GM19238 (cell line): ENCODE measurements at regions not wholly inside any gene's neighbourhood (a gene's known extent, or its start where the extent isn't known, plus 50 kb on each side); places are given as distances from the start of the nearest gene placed in this dataset.
"Not testable (repeated sequence)": the region's sequence is repeated elsewhere in the genome, so short reads cannot be mapped to it uniquely, and the experiment has no call there.

Source experiments
- DNase-seq: peaks from one replicate; pipeline ENCODE4 v3.0.0; 2011; ENCODE audit warnings: low spot score; ENCODE audit not compliant: insufficient read length

DNA sequence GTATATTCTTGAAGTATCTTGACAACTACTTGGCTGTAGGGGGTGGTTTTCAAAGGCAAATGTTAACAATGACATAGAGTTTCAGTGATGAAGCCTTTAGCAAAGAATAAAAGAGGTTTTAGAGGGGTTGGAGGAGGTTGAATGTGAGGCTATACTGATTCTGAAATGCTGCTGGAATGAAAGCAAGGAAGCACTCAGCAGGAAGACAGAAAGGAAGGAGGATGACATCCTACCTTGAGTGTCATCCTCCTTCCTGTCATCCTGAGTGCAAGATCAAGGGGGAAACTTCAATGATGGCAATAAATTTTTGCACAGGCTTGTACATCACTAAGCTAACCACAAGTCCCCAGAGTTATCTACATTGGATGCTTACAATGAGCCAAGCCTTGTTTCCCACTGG is 120.5 kb downstream of the APIP start:
- no peak for DNase-seq

DNA sequence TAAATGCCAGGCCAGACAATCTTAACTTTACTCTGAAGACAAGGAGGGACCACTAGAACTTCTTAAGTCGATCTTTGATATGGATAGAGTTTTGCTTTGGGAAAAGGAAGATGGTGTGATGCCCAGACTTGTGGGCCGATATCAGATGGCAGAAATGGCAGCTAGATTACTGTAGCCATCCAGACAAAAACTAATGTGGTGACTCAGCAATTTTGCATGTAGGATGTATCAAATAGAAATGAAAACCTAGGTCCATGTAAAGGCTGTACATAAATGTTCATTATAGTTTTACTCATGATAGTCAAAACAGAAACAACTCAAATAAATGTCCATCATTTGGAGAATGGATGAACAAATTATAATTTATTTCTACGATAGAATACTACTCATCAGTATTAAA is 121.5 kb downstream of the APIP start:
- DNase-seq: no peak

DNA sequence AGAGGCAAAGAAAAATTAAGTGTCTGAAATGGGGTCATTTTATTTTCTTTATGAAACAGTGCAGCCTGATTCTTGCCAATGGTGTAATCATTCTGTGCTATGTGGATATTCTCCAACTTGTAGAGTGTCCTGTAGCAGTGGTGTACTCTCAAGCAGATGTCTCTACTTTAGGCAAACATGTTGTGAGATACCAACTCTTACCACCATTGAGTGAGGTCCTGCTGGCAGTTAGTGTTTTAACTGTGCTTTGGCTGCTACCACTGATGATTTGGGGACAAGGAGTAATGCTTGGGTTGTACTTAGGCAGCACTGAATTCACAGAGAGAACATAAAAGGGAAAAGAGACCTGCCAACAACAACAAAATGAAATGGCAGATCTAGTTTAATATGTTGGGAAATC is 122.5 kb downstream of the APIP start:
- DNase-seq: no peak

DNA sequence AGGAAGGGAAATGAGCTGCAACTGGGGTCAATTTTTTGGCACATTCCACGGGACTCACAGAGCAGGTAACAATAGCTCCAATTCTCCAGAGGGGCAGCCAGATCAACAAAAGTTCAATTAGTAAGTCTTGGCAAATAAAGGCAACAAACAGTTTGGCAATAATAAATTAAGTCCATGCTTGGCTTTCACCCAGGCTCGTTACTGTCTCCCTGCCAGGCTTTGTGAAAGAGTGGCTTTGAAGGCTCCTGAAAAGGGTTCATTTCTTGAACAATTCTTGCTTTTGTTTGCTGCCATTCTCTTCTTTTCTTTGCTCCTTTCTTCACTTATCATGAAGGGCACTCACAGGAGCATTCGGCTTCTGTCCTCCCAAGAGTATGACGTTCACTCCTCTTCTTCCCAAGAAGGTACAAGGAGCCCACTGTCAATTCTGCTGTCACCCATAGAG is 123.3 kb downstream of the APIP start:
- DNase-seq: no peak

DNA sequence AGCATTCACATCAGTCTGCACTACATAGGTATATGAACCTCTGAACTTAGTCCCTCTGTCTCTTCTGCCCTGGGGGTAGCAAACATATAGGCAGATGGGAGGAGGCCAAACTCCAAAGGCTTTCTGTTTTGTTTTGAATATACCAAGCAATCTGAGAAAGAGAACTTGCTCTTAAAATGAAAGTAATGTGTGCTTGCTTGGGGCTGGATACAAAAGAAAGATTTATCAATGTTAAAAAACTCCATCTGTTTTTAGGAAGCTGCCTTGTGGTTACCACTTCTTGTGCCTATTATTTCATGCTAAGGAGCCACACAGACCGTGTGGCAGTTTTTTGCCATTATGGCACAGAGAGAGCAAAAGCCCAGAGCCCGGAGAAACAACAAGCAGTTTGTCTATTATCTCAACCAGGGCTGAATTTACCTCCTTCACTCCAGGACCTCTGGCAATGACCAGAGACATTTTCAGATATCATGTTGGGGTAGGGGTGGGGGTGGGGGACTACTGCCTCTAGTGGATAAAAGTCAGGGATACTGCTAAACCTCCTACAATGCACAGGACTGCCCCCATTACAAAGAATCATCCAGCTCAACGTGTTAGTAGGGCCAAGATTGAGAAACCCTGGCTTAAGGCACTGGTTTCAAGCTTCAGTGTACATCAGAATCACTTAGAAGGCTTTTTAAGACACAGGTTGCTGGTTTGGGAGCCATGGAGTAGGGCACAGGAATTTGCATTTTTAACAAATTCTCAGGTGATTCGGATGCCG is 124.2 kb downstream of the APIP start:
- DNase-seq: peak; percentile 13

DNA sequence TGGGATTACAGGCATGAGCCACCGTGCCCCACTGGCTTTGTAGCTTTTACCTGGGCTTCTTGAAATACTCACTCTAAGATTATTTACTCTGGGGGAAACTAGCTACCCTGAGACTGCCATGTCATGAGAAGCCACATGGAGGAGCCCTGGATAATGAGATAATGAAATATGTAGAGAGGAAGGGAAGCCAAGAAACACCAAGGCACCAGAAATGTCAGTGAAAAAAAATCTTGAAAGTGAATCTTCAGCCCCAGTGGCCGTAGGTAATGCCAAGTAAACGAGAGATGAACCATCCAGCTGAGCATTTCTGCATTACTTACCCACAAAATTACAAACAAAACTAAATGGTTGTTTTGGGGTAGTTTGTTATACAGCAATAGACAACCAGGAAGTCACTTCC is 125.6 kb downstream of the APIP start:
- no peak for DNase-seq

DNA sequence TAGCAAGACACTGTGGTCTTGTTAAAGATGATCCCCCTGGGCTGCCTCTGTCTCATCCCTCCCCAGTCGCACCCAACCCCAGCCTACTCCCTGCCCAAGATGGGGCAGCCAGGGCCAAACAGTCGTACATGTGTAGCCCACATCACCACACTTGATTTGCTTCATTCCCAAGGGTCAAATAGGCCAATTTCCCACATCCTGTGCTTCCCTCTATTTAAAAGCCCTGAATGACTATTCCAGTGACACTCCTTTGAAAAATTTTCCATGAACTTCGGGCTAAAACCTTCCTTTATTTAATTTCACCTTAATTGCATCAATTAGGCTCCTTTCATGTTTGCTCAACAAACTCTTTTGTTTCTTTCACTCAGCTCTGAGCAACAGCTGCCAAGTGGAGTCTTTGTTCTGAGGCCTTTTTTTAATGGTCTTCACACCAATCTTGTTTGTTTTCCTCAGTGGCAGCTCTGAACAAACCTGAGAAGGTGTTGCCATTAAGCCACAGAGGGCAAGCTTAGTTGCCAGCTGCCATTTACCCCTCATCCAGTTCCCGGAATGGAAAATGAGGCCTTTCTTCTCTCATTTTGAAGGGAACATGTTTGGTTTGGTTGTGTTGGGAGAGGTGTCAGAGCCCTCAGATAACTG is 126.9 kb downstream of the APIP start:
- DNase-seq: no peak

DNA sequence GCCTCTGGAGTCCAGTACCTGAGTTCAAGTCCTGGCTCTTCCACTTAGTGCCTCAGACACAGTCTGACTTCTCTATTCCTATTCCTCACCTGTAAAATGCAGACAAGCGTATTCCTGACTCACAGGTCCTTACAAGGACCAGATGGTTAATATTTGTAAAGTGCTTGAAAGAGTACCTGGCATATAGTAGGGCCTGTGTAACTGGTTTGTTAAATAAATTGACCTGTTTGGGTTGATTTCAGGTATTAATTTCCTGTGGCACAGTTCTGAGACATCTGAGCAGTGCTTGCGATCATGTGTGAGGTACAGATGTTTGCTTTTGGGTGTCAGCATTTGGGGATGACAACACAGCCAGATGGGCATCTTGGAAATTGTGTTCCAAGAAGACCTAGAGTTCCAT is 127.5 kb downstream of the APIP start:
- no peak for DNase-seq

DNA sequence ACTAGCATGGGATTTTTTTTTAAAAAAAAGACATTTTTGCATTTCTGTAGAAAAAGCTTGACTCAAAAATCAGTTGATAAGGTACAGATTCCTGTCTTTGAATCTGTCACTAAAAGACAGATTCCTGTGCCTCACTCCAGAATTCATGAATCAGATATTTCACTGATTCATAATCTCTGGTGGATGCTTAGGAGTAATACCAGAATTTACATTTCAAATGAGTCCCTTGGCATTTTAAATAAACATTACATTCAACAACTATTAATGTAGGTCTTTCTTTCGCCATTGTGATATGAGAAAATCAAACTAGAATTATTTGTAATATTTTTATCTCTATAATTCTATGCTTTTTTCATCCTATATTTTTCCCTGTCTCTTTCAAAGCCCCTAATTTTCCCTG is 128.3 kb downstream of the APIP start:
- no peak for DNase-seq

DNA sequence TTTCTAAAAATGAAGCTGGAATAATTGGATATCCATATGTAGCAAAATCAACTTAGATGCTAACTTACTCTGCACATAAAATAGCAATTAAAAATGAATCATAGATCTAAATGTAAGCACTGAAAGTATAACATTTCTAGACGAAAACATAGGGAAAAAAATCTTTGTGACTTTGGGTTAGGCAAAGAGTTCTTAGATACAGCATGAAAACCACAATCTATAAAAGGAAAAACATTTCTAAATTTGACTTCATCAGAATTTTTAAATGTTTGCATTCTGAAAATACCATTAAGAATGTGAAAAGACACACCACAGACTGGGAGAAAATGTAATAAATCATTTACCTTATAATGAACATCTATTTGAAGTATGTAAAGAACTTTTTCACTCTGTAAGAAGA is 128.8 kb downstream of the APIP start:
- no peak for DNase-seq

DNA sequence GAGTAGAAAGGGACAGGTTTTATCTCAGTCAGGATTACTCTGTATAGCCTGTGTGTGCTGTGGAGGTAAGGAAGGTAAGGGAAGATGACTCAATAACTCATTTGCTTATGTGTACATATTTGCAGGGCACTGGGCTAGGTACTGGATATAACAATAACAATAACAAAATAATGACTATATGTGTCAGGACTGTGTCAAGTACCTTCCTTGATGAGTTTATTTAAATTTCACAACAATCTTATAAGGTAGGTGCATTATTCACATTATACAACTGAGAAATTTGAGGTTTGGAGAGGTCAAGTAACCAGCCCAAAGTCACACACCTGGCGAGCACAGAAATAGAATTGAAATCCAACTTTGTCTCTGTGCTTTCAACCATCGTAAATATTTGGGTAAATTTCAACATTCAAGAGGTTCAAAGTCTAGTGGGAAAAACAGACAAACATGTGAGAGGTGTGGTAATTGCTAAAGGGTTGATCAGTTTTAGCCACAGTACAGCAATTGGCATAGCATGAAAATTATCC is 131.8 kb downstream of the APIP start:
- no peak for DNase-seq

DNA sequence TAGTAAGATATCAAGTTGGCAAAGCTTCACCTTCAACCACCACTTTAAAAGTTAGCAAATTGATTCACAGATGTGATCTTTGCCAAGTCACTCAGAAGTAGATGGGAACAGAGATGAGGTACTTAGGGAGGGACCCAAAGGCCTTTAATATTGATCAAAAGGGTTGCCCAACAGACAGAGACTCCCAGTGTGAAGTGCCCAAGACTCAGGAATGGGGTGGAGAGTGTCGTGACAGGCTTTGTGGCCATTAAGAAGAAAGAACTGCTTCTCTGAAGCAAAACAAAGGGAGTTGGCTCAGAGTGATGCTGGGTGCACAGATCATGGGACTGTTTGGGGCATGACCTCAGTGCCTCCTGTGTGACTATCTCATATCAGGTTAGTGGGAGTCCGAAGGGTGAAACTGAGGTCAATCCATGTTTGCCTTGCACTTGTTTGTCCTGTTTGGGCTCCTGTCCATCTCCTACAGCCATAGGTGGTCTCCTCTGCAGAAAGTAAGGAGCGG is 132.3 kb downstream of the APIP start:
- no peak for DNase-seq

DNA sequence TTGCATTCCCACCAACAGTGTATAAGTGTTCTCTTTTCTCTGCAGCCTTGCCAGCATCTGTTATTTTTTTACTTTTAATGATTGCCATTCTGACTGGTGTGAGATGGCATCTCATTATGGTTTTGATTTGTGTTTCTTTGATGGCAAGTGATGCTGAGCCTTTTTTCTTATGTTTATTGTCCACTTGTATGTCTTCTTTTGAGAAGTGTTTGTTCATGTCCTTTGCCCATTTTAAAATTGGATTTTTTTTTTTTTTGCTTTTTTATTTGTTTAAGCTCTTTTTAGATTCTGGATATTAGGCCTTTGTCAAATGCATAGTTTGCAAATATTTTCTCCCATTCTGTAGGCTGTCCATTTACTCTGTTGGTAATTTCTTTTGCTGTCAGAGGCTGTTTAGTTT is 134.4 kb downstream of the APIP start:
- not testable (repeated sequence) for DNase-seq

DNA sequence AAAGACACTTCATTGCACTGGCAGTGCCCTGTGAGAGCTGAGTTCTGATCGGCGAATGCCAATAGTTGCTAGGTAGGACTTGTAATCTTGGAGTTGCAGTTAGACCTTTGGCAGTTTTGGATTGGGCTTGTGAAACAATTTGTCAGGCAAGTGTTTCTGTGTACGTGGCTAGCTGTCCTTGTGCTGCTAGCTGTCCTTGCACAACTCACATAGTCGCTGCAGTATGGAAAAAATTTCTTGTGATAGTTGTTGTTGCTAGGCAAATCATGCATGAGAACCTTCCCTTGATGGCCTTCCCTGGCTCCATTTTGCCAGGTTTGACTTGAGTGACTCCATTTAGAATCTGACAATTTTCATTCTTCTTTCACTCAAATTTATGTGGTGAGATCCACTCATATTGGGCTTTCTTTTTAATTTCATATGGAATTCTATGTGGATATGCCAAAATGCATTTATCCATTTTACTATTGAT is 140.7 kb downstream of the APIP start:
- no peak for DNase-seq

DNA sequence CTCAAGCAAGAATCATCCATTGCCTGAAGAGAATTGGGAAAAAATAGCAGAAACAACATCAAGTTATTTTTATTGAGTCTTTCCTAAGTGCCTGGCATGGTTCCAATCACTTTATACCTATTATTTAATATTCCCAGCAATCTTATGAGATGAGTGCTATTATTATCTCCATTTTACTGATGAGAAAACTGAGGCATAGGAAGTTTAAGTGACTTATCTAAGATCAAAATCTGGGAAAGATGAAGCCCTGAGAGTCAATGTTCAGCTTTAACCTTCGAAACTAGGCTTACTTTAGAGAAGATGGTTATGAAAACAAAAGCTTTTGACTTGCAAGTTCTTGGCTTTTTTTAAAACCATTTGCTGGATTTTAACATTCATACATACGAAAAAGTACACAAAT is 141.6 kb downstream of the APIP start:
- DNase-seq: no peak

DNA sequence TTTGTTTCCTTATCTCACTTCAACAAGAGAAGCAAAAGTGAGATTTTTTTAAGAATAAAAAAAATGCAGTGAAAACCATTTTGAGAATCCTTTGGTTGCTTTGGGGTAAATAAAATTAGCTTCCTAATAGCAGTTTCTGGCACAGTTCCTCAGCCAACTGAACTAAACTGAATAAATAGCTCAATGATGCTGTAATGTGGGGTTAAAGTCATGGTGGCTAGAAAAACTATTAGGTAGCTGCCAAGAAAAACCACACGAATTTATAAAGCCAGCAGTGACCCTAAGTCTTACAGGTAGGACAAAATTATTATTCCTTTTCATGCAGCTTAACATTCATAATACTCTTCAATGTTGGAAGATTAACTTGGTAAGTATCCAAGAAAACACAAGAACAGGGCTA is 142.4 kb downstream of the APIP start:
- DNase-seq: no peak

DNA sequence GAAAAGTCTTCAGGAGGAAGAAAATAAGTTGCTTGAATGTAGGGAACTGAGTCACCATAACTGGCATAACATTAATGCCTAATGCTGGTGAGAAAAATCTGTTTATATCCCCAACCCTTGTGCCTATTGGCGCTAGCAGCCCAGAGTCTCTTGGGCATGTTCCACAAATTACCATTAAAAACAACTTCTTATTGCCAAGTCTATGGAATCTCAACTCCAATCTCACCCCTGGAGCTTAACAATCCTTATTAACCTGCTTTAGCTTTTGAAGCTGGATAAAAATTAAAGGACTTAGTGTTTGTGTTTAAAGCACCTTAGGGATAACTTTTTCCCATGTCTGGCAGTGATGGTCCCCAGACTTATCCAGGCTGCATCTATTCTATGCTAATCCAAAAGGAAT is 143.0 kb downstream of the APIP start:
- DNase-seq: no peak

DNA sequence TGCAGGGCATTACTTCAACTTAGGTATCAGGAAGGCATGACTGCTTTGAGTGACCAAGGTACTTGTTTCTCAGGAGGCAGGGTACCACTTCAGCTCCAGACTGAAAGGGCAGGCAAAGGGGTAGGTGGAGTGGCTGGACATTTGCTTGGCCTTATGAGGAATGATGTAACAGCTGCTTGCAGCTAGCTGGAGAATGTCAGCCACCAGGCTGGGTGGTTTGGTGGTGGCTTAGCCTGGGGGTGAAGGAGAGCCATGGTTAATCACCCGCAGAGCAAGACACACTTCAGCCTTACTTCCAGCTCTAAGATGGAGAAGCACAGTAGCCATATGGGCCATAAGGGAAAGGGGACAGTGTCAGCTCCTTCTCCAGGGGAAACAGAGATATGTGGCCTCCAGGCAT is 146.1 kb downstream of the APIP start:
- DNase-seq: no peak

DNA sequence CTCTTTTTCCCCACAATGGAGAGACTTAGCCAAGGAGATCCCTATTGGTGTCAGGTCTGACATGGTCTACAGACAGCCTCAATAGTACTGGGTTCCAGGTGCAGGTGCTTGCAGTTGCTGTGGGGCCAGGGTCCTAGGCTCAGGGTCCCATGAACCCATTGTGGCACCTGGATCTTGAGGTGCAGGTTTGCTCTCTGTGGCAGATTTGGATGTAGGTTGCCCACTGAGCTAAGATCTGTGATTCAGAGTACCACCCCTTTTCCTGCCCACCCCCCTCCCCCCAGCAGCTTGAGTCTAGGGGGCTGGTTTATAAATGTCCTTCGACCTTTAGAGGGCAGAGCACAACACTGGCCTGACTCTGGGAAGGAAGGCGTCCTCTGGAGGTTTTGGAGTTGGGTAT is 147.0 kb downstream of the APIP start:
- no peak for DNase-seq

DNA sequence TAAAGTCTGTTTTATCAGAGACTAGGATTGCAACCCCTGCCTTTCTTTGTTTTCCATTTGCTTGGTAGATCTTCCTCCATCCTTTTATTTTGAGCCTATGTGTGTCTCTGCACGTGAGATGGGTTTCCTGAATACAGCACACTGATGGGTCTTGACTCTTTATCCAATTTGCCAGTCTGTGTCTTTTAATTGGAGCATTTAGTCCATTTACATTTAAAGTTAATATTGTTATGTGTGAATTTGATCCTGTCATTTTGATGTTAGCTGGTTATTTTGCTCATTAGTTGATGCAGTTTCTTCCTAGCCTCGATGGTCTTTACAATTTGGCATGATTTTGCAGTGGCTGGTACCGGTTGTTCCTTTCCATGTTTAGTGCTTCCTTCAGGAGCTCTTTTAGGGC is 141.7 kb downstream of the EHF start:
- DNase-seq: not testable (repeated sequence)

DNA sequence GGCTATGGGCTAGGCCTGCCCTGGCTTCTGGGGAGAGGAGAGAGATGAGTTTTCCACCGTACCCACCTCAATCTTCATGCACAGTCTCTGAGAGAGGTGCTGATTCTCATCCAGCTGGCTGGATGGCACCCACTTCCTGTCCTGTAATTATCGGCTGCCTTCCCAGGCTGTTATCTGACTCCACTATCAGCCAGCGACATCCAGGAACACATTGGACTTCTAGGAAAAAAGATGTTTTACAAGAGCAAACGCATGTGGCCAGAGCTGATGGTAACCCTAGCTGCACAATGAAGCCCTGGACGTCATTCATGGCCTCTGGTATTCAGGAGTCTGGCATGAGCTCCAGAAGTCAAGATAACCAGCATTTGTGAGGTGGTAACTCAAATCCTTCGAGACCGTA is 137.4 kb downstream of the EHF start:
- no peak for DNase-seq

DNA sequence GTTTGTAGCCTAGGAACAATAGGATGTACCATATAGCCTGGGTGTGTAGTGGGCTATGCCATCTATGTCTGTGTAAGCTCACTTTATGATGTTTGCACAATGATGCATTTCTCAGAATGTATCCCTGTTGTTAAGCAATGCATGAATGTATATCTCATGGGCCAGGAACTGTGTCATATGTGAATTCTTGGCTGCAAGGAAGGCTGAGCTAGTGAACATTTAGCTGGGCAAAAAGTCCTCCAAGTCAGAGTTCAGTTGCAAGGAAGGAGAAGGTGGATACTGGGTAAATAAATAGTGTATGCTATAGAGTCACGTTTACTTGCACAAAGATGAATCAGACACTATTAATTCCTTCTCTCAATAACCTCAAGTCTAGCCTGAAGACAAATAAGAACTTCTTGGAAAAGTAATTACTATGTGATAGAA is 136.1 kb downstream of the EHF start:
- no peak for DNase-seq

DNA sequence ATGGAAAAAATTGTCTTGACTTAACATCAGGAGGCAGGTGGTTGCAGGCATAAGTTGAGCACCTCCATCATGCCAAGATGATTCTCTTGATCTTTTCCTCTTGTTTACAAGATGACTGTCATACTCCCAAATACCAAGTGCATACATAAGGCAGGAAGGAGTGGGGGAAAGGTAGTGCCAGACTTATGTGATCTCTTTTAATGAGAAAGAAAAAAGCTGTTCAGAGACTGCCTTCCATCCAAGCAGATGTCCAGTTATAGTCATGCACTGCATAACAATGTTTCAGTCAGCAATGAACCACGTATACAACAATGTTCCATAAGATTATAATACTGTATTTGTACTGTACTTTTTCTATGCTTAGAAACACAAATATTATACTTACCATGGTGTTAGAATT is 135.7 kb downstream of the EHF start:
- DNase-seq: no peak
